Stimulated activated CD8-positive, alpha-beta memory T cell treated with anti-CD3 and anti-CD28 coated beads, Interleukin-15, amount 100 ng/mL, for 48 hours (primary cell): ENCODE measurements at regions not wholly inside any gene's neighbourhood (a gene's known extent, or its start where the extent isn't known, plus 50 kb on each side); places are given as distances from the start of the nearest gene placed in this dataset.

Source experiments
- DNase-seq, 2 donors: peaks; one replicate each; pipeline ENCODE4 v3.0.0-alpha.2; 2020; ENCODE audit warnings: low read depth in 2 of 2

GRCh38 chr9:124179196-124180071, 78.3 kb upstream of the NEK6 start:
- DNase-seq = no peak

GRCh38 chr9:124180557-124180956, 77.2 kb upstream of the NEK6 start:
- DNase-seq = no peak

DNA sequence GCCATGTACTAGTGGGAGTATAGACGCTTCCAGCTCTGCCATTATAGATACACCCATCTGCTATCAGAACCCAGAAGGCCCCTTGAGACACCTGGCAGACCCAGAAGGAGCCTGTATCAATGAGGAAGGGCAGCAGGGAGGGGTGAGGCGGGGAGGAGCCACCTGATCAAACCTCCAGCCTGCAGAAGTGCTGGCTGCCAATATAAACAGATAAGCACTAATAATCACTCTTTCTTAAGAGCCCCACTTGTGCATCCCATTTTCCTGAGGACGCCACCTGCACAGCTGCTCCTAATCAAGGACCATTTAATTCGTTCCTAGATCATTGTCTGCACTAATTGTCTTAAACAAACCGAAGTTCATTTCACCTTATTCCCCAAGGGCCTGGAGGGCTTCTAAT, 75.0 kb upstream of the NEK6 start:
- DNase-seq = no peak

GRCh38 chr9:124183772-124184171, 74.0 kb upstream of the NEK6 start:
- no peak for DNase-seq

DNA sequence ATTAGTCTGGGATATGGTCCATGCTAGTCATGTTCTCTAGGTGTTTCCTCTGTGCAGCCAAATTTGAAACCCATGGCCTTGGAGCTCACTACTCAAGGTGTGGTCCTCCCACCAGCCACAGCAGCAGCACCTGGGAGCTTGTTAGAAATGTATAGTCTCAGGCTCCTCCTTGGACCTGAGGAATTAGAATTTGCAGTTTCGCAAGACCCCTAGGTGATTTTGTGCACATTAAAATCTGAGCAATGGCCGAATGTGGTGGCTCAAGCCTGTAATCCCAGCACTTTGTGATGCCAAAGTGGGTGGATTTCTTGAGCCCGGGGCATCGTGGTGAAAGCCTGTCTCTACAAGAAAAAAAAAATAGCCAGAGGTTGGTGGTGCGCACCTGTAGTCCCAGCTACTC, 72.3 kb upstream of the NEK6 start:
- DNase-seq = no peak

- no peak for DNase-seq
These were observed 70.4 kb upstream of the NEK6 start for GRCh38 chr9:124187311-124187710.

DNA sequence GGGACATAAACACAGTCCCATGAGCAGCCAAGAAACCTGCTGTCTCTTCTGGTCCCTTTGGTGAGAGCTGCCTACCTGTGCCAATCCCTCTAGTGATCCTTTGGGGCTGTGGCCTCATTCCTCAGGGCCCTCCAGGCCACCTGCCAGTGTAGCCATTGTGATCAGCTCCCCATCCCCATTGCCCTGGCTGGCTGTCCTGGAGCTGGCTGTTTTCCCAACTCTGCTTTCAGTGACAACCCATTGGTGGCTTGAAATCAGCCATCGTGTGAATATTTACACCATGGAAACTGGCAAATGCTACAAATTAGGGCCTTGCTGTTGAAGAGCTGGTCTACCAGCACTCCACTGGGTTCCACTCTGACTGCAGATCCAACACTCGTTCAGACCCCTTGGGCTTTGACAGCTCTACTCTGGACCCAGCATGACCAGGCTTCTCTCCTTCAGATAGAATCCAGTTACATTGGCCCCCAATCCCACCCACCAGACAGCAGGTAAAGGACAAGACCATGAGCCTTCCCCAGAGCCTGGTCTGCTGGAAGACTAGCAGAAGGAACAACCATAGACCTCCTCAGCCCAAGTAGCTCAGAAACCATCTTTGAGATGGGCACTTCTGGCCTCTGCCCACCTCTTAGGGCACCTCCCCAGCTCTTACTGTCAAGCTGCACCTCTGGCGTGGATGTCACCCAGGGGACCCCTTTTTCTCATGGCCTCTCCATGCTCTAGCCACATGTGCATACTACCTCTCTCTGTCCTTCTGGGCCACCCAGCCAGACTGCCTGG, 69.2 kb upstream of the NEK6 start:
- no peak for DNase-seq

- DNase-seq = no peak
These were observed 67.0 kb upstream of the NEK6 start for GRCh38 chr9:124190761-124191160.

DNA sequence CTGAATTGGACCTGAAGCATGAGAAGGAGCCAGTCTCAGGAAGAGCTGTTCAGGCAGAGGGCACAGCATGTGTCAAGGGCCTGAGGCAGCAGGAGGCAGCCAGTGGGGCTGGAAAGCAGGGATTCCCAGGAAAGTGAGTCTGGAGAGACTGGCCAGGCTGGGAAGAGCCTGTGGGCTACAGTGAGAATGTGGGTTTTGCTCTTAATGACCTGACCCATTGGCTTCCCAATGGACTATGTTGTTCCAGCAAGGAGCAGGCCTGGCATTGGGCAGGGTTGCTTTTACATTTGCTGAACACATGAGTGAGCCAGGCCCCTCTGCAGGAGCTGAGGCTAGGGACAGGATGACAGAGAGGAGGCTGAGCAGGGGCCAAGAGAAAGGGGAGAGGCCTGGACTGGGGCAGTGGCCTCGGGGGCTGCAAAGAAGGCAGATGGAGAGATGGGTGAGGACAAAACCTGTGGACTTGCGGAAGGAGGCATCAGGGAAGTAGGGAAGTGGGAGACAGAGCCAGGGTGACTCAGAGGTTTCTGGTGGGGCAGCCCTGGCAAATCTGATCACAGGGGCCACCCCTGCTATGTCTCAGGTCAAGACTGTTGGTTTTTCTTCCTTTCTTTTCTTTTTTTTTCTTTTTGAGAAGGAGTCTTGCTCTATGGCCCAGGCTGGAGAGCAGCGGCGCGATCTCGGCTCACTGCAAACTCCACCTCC, 65.9 kb upstream of the NEK6 start:
- no peak for DNase-seq

GRCh38 chr9:124196814-124197176, 61.0 kb upstream of the NEK6 start:
- no peak for DNase-seq

DNA sequence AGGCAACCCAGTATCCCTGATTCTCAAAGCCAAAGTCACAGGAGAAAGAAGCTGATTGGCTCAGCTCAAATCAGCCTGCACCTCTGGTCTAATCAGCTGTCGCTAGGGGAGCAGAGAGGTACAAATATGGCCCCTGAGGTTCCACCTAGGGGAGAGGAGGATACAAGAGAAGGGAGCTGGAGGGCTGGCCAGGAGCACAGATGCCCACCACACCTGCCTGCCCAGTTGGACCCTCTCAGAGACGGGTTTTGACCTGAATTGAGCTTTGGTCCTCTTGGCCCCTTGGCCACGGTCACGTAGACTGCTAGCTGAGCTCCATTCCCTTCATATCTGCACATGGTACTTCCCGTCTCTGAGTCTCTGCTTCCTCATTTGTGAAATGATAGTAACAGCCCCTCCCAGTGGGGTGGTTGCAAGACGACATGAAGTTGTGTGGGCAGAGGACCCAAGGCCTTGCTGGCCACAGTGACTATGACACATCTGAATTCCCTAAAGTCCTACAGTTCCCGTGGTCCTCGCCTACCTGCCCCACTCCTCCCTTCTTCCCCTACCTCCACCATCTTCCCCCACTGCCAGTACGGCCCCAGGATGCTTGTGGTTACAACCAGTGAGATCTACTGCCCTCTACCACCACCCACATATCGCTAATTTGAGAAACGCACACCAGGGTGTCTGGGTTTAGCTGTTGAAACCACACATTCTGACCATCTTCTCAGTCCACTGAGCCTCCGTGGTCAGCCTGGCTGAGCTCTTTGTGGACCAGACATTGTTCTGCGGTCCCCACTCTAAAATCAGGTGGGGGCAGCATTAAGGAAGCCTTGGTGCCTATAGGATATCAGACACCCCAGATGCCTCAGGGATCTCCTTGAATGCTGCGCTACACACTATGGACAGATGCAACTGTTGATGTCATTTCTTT, 60.3 kb upstream of the NEK6 start:
- no peak for DNase-seq

GRCh38 chr9:124198331-124198730, 59.4 kb upstream of the NEK6 start:
- no peak for DNase-seq

DNA sequence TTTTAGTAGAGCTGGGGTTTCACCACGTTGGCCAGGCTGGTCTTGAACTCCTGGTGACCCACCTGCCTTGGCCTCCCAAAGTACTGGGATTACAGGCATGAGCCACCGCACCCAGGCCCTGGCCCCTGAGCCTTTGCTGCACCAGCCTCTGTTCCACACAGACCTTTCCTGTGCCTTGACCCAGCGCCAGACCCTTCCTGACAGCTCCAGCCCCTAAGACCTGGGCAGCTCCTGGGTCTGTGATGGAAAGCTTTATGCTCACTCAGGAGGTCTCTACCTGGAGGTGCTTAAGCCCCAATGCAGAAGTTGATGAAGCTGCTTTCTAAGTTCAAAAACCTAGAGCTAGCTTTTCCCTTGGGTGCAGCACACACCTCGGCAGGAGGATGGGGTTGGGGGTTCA, 58.8 kb upstream of the NEK6 start:
- no peak for DNase-seq

DNA sequence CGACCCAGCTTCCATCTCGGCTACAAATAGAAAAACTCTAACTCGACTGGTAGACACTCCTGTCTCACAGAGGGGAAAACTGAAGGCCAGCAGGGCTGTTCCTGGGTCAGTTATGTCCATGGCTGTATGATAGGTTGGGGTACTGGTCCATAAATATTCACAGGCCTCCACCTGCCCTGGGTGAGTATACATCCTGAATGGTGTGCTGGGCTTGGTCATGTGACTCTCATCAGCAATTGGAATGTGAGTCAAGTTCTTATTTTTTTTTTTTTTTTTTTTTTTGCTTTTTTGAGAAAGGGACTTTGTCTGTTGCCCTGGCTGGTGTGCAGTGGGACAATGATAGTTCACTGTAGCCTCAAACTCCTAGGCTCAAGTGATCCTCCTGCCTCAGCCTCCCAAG, 58.3 kb upstream of the NEK6 start:
- no peak for DNase-seq

- DNase-seq = peak; percentile 85
These were observed 55.2 kb upstream of the NEK6 start for GRCh38 chr9:124202447-124202971.

DNA sequence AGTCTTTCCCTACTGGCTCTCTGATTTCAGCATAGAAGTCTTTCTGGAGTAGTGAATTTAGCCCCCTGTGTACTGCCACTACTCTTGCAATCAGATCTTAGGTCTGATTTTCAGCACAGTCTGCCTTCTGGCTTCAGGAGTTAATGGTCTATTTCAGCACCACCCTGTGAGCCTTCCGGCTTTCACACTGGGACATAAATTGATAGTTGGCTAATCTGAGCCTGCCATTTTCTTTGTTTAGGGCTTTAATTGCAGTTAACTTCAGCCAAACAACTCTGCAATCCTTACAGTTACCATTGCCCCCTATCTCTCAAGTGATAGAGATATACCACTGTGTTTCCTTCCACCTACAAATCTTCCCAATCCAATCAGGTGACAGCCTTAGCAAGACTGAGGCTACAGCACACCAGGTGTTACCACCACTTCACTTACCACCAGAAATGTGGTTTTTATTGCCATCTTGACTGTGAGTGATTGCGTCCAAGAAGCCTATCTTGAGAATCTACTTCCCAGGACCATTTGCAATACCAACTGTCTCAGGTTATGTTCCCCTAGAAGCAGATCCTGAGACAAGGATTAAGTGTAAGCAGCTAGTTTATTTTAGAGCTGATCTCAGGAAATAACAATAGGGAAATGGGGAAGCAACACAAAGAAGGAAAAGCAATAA, 51.9 kb upstream of the NEK6 start:
- DNase-seq = no peak

DNA sequence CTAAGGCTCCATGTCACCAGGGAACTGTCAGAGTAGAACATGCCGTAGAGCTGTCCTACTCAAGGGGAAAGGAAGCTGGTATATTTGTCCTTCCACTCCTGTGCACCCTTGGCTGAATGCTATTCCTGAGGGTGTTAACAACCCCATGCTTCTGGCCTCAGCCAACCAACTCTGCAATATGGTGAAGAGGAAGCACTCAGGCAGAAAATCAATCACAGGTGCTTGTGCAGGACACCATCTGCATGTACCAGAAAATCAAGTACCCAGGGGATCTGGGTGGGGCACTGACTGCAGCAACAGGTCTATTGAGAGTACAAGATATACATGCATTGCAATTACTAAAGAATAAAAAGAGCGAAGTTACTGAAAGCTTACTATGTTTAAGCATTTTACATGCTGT, 51.4 kb upstream of the NEK6 start:
- no peak for DNase-seq
